ENCODE measurements at regions not wholly inside any gene's neighbourhood (a gene's known extent, or its start where the extent isn't known, plus 50 kb on each side); places are given as distances from the start of the nearest gene placed in this dataset.

- no peaks in the 10 kb centered on the region for H3K9me3 ChIP-seq (ENCODE audit: insufficient read depth, low read depth, low read length)
- H3K4me1 ChIP-seq (ENCODE audit: insufficient read depth, low read length): no peaks in the 10 kb centered on the region
- no peaks in the 10 kb centered on the region for H3K36me3 ChIP-seq (ENCODE audit: insufficient read depth, low read depth, low read length)
- H3K27me3 ChIP-seq (ENCODE audit: insufficient read depth, low read length): no peaks in the 10 kb centered on the region
- no peak overlapping the region for H3K27ac ChIP-seq (ENCODE audit: low read length)
- H3K4me3 ChIP-seq (ENCODE audit: low read length): no peak overlapping the region
- H3K9ac ChIP-seq (ENCODE audit: low read depth, low read length): no peak overlapping the region
These were observed 170.7 kb downstream of the TTC32 start for GRCh38 chr2:19731037-19731436.

DNA sequence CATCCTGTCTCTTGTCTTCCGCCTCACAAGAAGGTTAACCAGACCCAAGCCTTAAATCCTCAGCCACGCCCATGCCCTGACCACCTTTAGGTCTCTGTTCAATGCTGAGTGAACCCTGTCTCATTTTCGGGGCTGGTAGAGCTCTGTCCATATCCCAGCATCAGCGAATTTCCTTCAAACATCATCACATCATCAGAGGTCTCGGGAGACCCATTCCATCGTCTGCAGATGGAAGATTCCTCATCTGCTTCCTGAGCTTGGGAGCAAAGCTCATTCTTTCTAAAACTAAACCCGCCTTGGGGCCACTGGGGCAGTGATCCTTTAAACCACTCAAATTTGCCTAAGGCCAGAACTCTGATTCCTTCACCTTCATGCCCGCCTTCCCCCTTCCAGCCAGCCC lies 173.7 kb downstream of the TTC32 start:
- Histone ChIP-seq H3K36me3 (ENCODE audit: insufficient read depth, low read depth, low read length) (no peaks in the 10 kb centered on the region), H3K27me3 (ENCODE audit: insufficient read depth, low read length) (no peaks in the 10 kb centered on the region), H3K27ac (ENCODE audit: low read length) (no peak overlapping the region), H3K9ac (ENCODE audit: low read depth, low read length) (no peak overlapping the region), H3K4me1 (ENCODE audit: insufficient read depth, low read length) (no peaks in the 10 kb centered on the region), H3K9me3 (ENCODE audit: insufficient read depth, low read depth, low read length) (no peaks in the 10 kb centered on the region), H3K4me3 (ENCODE audit: low read length) (no peak overlapping the region)

GRCh38 chr2:19725392-19725791 lies 176.4 kb downstream of the TTC32 start:
- Histone ChIP-seq H3K27ac (ENCODE audit: low read length) (no peak overlapping the region), H3K27me3 (ENCODE audit: insufficient read depth, low read length) (no peaks in the 10 kb centered on the region), H3K9ac (ENCODE audit: low read depth, low read length) (no peak overlapping the region)

DNA sequence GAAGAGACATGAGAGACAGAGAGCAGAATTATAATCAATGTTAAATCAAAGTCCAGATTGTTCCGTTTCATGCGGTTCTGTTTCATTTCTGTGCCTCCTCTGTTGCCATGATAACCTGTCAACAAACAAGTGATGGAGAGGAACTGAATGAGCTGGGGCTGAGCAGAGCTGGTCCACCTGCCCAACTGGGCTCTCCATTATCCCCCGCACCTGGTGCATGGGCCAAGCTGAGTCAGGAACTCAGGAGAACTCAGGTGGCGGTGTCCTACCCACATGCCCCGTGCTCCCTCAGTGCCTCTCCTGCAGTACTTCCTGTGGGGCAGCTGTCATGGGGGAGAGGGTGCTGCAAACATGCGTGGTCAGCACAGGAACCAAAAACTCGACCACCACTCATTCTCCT lies 178.8 kb downstream of the TTC32 start:
- Histone ChIP-seq H3K9me3 (ENCODE audit: insufficient read depth, low read depth, low read length) (no peaks in the 10 kb centered on the region), H3K4me1 (ENCODE audit: insufficient read depth, low read length) (no peaks in the 10 kb centered on the region), H3K9ac (ENCODE audit: low read depth, low read length) (no peak overlapping the region), H3K4me3 (ENCODE audit: low read length) (no peak overlapping the region), H3K27me3 (ENCODE audit: insufficient read depth, low read length) (no peaks in the 10 kb centered on the region), H3K36me3 (ENCODE audit: insufficient read depth, low read depth, low read length) (no peaks in the 10 kb centered on the region), H3K27ac (ENCODE audit: low read length) (no peak overlapping the region)

More at GRCh38 chr2:19725392-19725791, 176.4 kb downstream of the TTC32 start:
- Histone ChIP-seq H3K4me1 (ENCODE audit: insufficient read depth, low read length) (no peaks in the 10 kb centered on the region), H3K4me3 (ENCODE audit: low read length) (no peak overlapping the region), H3K36me3 (ENCODE audit: insufficient read depth, low read depth, low read length) (no peaks in the 10 kb centered on the region), H3K9me3 (ENCODE audit: insufficient read depth, low read depth, low read length) (no peaks in the 10 kb centered on the region)

DNA sequence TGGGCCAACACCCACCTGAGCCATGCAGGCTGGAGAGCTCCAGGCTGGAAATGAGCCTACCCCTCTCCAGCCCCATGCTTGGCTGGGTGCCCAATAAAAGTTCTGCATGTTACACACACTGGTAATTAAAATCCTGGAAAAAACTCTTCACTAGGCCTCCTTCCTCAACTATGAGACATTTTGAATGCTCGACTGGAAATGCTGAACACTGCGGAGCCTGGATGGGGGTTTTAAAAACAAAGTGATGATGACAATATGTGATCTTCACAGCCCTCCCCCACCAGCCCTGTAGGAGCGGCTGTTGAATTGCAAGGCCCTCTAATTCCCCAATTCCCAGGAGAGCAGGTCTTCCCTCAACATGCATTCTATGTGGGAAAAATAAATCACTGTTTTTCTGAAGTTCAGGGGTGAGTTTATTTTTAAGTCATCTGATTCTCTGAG lies 179.2 kb downstream of the TTC32 start:
- Histone ChIP-seq H3K36me3 (ENCODE audit: insufficient read depth, low read depth, low read length) (no peaks in the 10 kb centered on the region), H3K4me1 (ENCODE audit: insufficient read depth, low read length) (no peaks in the 10 kb centered on the region), H3K9me3 (ENCODE audit: insufficient read depth, low read depth, low read length) (no peaks in the 10 kb centered on the region), H3K4me3 (ENCODE audit: low read length) (no peak overlapping the region), H3K27me3 (ENCODE audit: insufficient read depth, low read length) (no peaks in the 10 kb centered on the region), H3K27ac (ENCODE audit: low read length) (no peak overlapping the region), H3K9ac (ENCODE audit: low read depth, low read length) (no peak overlapping the region)

DNA sequence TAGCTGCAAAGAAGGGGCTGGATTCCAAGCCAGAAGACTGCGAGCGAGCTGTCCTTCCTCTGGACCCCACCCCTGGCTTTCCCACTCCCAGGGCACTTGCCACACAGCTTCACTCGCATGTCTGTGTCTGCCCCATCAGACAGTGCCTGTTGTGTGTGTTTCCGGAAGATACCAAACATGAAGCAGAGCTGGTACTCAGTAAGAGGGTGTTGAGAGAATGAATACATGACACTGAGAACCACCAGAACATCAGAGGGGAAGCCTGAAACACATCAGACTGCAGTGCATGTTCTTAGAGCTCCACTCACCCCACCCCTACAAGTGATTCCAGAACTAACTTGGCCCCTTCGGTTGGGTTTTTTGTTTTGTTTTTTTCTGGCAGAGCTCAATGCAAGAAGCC lies 181.5 kb downstream of the TTC32 start:
- Histone ChIP-seq H3K27ac (ENCODE audit: low read length) (no peak overlapping the region), H3K4me3 (ENCODE audit: low read length) (no peak overlapping the region), H3K36me3 (ENCODE audit: insufficient read depth, low read depth, low read length) (no peaks in the 10 kb centered on the region), H3K9ac (ENCODE audit: low read depth, low read length) (no peak overlapping the region), H3K27me3 (ENCODE audit: insufficient read depth, low read length) (no peaks in the 10 kb centered on the region), H3K9me3 (ENCODE audit: insufficient read depth, low read depth, low read length) (no peaks in the 10 kb centered on the region), H3K4me1 (ENCODE audit: insufficient read depth, low read length) (no peaks in the 10 kb centered on the region)

DNA sequence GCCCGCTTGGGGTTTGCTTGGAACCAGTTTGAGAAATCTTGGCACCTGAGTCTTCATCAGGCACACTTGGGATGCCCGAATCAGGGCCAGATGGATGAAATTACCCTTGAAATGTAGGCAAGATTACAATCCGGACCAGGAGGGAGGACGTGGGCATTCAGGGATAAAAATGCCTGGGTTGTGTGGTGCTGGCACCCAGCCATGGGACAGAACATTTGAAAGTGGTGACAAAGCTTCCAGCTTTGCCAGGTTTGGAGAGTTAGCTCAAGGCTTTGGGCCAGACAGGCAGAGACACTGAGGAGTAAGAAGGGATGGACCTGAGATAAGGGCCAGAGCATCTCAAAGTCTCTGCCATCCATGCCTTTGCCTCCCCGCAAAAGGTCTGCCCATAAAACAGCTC lies 182.2 kb downstream of the TTC32 start:
- H3K4me3 ChIP-seq (ENCODE audit: low read length): no peak overlapping the region
- H3K4me1 ChIP-seq (ENCODE audit: insufficient read depth, low read length): no peaks in the 10 kb centered on the region
- H3K9ac ChIP-seq (ENCODE audit: low read depth, low read length): no peak overlapping the region
- no peaks in the 10 kb centered on the region for H3K36me3 ChIP-seq (ENCODE audit: insufficient read depth, low read depth, low read length)
- H3K27ac ChIP-seq (ENCODE audit: low read length): no peak overlapping the region
- no peaks in the 10 kb centered on the region for H3K9me3 ChIP-seq (ENCODE audit: insufficient read depth, low read depth, low read length)
- H3K27me3 ChIP-seq (ENCODE audit: insufficient read depth, low read length): no peaks in the 10 kb centered on the region

DNA sequence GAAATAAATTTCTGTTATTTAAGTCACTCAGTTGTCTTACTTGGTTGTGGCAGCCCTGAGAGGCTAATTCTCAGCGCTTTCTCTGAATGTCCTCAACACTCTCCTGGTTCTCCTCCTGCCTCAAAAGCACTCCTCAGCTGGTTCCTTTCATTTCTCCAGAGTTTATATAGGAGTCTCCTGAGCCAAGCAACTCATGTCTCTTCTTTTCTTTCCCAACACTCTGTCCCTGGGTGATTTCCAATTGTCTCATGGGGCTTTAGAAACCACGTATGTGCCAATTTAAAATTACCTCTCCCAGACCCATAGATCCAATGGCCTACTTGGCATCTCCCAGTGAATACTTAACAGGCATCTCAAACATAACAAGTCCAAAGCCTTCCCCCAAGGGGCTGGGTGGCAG lies 184.3 kb downstream of the TTC32 start:
- Histone ChIP-seq H3K4me3 (ENCODE audit: low read length) (no peak overlapping the region), H3K36me3 (ENCODE audit: insufficient read depth, low read depth, low read length) (no peaks in the 10 kb centered on the region), H3K9ac (ENCODE audit: low read depth, low read length) (no peak overlapping the region), H3K27ac (ENCODE audit: low read length) (no peak overlapping the region), H3K27me3 (ENCODE audit: insufficient read depth, low read length) (no peaks in the 10 kb centered on the region), H3K4me1 (ENCODE audit: insufficient read depth, low read length) (no peaks in the 10 kb centered on the region), H3K9me3 (ENCODE audit: insufficient read depth, low read depth, low read length) (no peaks in the 10 kb centered on the region)

GRCh38 chr2:19714926-19715325 lies 186.9 kb downstream of the TTC32 start:
- Histone ChIP-seq H3K9ac (ENCODE audit: low read depth, low read length) (no peak overlapping the region), H3K9me3 (ENCODE audit: insufficient read depth, low read depth, low read length) (no peaks in the 10 kb centered on the region), H3K36me3 (ENCODE audit: insufficient read depth, low read depth, low read length) (no peaks in the 10 kb centered on the region), H3K4me3 (ENCODE audit: low read length) (no peak overlapping the region), H3K4me1 (ENCODE audit: insufficient read depth, low read length) (no peaks in the 10 kb centered on the region), H3K27me3 (ENCODE audit: insufficient read depth, low read length) (no peaks in the 10 kb centered on the region), H3K27ac (ENCODE audit: low read length) (no peak overlapping the region)

DNA sequence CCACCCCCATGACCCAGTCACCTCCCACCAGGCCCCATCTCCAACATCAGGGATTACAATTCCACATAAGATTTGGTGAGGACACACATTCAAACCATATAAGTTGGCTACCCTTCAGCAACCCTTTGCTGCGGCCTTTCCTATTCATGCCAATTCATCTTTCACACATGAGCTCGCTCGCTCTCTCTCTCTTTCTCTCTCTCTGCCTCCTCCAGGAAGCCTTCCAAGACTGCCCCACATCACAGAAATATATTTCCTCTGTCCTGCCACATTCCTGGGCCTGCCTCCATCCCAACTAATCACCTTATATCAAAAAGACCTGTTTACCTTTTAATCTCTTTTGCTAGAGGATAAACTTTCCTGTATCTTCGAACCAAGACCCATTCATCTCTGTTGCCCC lies 188.9 kb downstream of the TTC32 start:
- Histone ChIP-seq H3K27me3 (ENCODE audit: insufficient read depth, low read length) (no peaks in the 10 kb centered on the region), H3K9ac (ENCODE audit: low read depth, low read length) (no peak overlapping the region), H3K4me3 (ENCODE audit: low read length) (no peak overlapping the region), H3K4me1 (ENCODE audit: insufficient read depth, low read length) (no peaks in the 10 kb centered on the region), H3K36me3 (ENCODE audit: insufficient read depth, low read depth, low read length) (no peaks in the 10 kb centered on the region), H3K27ac (ENCODE audit: low read length) (no peak overlapping the region), H3K9me3 (ENCODE audit: insufficient read depth, low read depth, low read length) (no peaks in the 10 kb centered on the region)

- Histone ChIP-seq H3K4me3 (ENCODE audit: low read length) (no peak overlapping the region), H3K36me3 (ENCODE audit: insufficient read depth, low read depth, low read length) (no peaks in the 10 kb centered on the region), H3K9me3 (ENCODE audit: insufficient read depth, low read depth, low read length) (no peaks in the 10 kb centered on the region), H3K4me1 (ENCODE audit: insufficient read depth, low read length) (no peaks in the 10 kb centered on the region), H3K9ac (ENCODE audit: low read depth, low read length) (no peak overlapping the region), H3K27ac (ENCODE audit: low read length) (no peak overlapping the region), H3K27me3 (ENCODE audit: insufficient read depth, low read length) (no peaks in the 10 kb centered on the region)
These were observed 190.1 kb downstream of the TTC32 start for GRCh38 chr2:19711470-19712372.

DNA sequence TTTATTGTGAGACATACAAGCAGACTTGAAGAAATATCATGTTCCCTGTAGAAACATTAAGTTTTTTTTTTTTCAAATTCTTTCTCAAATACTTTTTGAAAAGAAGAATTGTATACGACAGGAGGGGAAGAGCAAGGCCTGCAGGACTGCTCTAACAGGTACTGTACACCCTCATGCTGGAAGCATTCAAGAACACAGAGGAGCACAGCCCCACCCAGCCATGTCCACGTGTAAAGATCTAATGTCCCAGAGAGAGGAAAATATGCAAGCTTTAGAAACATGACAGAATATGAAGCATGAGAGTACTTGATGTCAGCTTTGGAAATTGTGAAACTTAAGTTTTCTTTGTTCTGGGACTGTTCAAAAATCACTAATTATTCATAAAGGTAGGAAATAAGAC lies 191.6 kb downstream of the TTC32 start:
- H3K27ac ChIP-seq (ENCODE audit: low read length): no peak overlapping the region
- H3K9ac ChIP-seq (ENCODE audit: low read depth, low read length): no peak overlapping the region
- no peaks in the 10 kb centered on the region for H3K4me1 ChIP-seq (ENCODE audit: insufficient read depth, low read length)
- H3K4me3 ChIP-seq (ENCODE audit: low read length): no peak overlapping the region
- no peaks in the 10 kb centered on the region for H3K9me3 ChIP-seq (ENCODE audit: insufficient read depth, low read depth, low read length)
- H3K27me3 ChIP-seq (ENCODE audit: insufficient read depth, low read length): no peaks in the 10 kb centered on the region
- H3K36me3 ChIP-seq (ENCODE audit: insufficient read depth, low read depth, low read length): no peaks in the 10 kb centered on the region
